Amygdala (tissue), 56 donors: ENCODE measurements at regions not wholly inside any gene's neighbourhood (a gene's known extent, or its start where the extent isn't known, plus 50 kb on each side); places are given as distances from the start of the nearest gene placed in this dataset.
"Not testable (repeated sequence)": the region's sequence is repeated elsewhere in the genome, so short reads cannot be mapped to it uniquely, and the experiment has no call there.

Experiments used
- DNase-seq, 56 donors: peaks; one replicate each; lab custom pipeline; 2025; lab: John Stamatoyannopoulos, UW

DNA sequence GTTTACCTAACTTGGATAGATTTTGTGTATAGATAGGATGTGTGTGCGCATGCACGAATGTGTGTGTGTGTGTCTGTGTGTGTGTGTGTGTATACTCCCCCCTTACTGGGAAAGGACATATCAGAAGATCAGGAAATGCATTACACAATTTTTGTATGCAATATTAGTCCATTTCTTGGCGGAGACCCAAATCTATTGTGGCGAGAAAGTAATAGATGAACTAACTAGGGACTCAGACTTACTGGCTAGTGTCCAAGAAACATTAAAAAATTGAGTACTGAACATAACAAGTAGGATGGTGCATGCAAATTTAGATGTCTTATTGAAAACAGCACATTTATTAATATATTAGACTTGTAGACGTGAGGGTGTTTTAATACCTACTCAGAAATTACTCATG, 1036.5 kb upstream of the FANCL start:
- no peak for DNase-seq

DNA sequence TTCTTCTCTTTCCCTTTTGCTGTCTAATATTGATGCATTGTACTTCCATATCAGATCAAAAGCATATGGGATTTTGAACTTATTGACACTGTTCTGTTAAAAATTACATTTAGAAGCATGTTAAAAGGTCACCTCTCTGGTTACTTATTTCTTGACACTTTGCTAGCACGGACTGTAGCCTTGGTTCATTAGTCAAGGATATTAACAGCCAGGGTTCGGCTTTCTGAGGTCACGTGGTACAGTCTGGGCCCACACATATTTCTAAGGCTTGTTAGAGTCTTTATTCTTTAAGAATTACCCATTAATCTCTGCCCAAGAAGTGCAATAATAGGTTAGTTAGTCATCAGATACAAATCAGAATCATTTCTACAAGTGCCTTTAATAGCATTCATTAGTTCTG, 1035.8 kb upstream of the FANCL start:
- no peak for DNase-seq

DNA sequence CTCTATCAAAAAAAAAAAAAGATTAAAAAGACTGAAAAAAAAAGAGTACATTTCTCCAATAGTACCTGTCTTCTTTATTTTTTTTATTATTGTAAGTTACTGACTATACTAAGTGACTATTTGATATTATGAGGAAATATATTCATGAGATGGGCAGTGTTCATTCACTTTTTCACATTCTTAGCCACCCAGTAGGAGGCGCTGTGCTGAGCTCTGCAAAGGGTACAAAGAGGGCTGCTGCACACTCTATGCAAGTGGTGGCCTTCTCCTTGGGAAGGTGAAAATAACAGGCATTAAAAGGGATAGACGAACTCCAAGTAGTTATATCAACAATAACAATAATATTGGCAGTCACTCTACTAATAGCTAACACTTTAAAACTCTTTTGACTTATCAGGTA, 1034.9 kb upstream of the FANCL start:
- no peak for DNase-seq

DNA sequence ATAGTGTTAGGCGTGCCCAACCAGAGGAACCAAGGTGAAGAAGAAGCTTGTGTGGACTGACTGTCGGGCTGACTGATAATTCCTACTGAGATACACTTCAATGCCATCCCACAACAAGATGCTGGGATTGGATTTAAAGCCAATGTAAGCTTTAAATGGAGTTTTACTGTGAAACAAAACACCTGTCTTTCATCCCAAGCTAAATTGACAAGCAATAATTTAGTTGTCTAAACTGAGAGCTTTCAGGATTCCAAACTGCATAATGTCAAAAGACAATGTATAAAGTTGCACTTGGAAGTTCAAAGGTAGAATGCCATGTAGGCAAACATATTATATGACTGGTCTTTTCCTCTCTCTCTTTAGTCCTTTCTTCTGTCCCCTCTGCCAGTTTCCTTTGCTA, 1025.3 kb upstream of the FANCL start:
- no peak for DNase-seq

DNA sequence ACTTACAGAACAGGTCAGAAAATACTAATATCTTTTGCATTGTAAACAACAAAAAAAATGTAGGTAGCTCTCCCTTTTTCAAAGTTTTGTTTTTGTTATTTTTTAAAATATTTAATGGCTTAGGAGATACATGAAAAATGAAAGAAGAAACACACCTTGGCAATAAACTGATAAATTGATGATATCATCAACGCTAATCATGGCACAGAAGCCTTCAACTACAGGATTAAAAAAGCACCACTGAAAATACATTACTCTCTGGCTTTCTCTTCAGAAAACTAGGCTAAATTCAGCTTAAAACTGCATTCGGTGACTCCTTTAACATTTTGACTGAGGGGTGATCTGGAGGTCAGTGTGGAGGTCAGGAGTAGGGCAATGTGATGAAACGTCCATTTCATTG, 1018.8 kb upstream of the FANCL start:
- DNase-seq, result no peak

DNA sequence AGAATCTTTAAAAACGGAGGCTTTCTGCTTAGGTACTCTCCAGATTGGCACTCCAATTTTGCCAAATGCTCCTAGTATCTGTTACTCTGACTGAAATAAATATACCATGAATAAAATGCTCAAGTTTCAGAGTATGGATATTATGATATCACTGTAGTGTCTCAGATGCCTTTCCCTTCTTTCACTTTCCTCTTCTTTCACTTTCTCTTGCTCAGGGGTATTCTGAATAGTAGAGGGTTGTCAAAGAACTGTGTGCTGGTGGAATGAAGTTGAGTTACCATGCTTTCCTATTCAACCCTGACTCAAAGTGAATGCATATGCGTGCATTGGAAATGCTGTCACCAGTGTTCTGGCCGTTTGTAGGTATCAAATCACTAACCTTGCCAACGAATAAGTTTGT, 1015.2 kb upstream of the FANCL start:
- no peak for DNase-seq

DNA sequence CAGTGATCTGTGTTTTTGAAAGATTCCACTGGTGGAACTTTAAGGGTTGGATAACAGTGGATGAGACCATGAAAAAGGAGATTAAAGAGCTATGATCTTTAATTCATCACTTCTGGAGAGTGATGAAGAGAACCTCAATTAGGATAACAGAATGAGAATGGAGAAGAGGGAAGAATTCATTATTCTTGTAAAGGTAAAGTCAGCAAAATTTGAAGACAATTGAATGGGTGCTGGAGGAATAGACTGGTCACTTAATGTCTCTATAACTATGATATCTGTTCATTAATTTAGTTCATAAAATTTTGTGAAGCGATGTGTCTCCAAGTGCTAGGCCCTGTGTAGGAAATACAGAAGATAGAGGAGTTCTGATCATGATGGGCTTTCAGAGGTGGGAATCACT, 1013.2 kb upstream of the FANCL start:
- no peak for DNase-seq

DNA sequence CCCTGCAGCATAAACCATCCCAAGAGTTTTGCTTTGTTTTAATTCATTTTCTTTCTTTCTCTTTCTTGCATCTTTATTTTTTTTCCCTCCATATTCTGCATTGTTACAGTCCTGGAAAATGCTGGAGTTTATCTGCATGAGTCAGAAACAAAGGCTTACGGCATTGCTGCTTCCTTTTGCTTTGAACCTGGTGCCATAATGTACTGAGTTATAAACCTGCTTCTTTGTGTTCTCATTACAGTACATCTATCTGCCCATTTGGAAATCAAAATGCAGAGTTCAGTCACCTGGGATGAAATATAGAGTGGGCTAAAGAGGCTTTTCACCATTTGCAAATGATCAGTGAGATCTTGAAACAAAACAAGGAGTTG, 1009.2 kb upstream of the FANCL start:
- DNase-seq, result no peak

DNA sequence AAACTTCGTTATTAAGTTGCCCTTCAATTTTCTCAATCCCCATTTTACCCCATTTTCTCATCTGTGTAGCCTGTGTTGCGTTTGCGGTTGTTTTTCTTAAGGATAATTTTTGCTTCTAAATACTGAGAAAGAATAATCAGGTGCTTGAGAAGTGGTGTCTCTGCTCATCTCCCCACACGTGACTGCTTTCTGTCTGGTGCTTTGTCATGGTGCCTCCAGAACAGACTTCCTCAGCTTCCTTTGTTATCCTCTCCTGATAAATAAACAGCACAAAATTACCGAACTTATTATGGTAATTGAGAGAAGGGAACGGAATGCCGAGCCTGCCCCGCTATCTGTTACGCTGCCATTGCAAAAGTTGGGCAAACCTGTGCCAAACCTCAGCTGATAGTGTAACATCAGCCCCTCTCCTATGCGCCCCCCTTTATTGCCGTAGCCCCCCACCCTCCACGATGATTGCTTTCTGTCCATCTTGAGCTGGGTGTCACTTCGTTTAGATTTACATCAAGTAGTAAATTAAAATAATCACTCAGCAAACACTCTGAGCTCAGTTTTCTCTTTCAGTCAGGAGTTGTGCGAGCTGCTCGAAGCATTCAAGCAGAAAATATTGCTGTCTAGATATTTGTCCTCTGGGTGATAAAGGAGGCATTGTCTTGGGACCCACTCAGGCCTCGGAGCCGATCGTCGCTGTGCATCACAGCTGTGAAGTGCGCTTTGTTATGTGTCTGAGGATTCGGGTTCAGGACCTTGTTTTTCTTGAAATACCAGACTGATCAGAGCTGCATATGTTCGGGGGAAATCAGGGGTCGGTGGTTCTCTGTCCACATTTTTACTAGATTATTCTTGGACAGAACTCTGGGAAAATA, 1008.5 kb upstream of the FANCL start:
- peak in 39 of 56 donors; percentile 1 to 61 (median 16) for DNase-seq

DNA sequence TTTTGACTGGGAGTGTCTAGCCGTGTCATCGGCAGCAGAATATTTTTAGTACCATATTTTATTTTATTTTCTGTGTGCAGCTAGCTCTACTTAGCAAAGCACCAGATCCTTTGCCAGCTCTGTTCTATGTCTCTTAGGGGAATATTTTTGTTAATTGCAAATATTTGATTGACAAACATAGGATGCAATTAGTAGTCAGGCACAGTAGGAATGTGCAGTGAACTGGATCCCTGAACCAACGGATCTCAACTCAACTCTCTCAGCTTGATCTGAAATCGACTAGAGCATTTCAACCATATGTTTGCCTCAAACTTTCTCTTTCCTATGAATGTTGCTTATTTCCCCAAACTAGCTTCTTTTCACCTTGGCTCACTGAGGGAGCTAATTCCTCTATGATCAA, 998.0 kb upstream of the FANCL start:
- no peak for DNase-seq

DNA sequence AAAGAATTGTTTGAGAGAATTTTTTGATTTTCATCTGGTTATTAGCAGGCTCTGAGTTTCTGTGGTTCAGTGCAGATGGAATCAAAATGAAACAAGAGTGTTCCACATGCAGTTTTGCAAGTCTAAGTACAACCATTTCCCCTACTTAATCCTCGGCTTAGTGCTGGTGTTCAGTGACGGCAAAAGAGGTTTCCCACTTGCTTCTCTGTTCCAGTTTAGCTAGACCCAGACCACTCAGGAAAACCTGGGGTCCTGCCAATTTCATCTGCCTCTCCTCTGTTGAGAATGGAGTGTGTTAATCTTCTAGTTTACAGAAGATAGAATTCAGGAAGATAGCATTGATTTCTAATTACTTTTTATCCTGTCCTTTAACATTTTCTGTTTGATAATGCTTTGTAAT, 996.2 kb upstream of the FANCL start:
- no peak for DNase-seq

DNA sequence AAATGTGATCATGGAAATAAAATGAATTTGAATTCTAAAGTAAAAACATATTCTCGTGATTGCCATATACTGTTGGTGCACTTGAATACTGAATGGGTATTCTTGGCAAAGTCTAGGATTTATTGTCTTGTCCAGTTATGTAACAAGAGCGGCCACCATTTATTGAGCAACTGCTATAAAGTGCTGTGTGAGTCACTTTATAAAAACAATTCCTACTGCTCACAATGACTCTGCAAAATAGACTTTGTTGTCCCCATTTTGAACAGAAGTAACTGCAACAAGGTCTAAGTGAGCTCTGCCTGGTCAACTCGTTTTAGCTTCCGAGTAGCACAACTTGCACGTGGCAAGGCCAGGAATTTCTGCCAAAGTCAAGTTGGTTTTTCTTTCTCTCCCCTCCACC, 995.6 kb upstream of the FANCL start:
- no peak for DNase-seq

DNA sequence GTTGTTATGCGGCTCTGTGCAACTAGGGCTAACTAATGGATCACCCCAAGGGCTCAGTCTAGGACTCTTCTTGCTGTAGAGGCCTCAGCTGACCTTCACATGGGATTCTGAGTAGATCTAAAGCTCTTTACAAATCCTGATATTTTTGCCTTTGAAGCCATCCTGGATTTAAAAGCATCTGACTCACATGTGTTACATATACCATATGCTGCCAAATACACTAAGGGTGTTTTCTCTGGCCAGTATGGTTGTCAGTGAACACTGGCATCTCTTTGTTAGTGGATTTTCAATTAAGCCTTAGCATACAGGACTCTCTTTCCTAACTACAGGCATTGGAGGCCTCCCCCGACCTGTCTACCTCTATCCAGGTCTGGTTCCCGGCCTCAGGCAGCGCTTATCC, 992.8 kb upstream of the FANCL start:
- peak in 1 of 56 donors; percentile 0 for DNase-seq

DNA sequence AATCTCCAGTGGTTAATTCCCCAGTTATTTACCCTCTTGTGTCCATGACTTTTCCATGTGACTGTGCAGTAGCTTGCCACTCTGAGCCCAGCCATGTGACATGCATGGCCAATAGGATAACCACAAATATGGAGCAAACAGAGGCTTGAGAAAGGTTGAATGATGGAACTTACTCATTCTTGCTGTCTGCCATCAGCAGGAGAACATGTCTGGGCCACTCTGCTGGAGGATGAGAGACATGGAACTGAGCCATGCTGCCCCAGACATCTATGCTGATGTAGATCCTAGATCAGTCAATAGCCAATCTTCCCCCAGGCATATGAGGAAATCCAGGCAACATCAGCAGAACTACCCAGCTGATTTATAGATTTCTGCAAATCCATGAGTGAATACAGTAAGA, 992.3 kb upstream of the FANCL start:
- no peak for DNase-seq

DNA sequence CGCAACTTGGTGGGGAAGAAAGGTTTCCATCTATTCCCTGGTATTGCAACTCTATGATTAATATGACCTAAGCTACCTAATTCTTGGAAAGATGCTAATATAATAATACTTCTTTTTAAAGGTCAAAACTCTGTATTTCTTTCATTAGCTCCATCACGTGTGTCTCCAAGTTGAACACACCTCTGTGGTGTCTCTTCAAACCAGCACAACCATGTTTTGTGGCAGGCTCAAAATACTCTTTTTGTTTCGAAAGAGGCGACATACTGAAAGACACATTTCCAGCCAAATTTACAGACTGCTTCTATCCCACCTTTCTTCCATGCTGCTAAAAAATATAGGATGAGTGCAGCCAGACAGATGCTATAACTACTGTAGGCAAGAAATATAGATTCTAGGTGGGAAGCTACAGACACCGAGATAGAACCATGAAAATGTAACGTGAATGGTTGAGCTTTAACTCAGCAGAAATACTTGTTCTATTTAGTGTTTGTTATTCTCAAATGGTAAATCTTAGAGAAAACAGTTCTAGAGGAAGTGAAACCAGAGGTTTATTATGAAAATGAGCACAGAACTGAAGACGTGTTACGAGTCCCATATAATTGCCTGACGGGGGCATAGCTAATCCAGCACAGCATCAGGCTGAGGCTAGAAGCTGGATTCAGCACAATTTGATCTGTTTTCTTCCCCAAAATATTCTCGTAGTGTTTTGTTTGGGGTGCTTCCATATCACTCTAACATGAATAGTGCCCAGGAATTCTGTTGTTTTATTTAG, 991.5 kb upstream of the FANCL start:
- DNase-seq, result no peak

DNA sequence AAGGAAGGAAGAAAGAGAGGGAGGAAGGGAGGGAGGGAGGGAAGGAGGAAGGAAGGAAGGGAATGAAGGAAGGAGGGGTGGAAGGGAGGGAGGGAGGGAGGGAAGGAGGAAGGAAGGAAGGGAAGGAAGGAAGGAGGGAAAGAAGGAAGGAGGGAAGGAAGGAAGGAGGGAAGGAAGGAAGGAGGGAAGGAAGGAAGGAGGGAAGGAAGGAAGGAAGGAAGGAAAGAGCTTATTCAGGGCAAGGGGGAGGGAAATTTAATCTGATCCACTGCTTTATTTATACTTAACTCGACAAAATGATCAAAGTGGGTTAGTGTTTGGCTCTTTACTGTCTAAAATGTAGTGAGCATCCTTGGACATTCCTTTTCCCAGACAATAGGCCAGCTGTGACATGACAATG, 985.2 kb upstream of the FANCL start:
- not testable (repeated sequence) for DNase-seq

DNA sequence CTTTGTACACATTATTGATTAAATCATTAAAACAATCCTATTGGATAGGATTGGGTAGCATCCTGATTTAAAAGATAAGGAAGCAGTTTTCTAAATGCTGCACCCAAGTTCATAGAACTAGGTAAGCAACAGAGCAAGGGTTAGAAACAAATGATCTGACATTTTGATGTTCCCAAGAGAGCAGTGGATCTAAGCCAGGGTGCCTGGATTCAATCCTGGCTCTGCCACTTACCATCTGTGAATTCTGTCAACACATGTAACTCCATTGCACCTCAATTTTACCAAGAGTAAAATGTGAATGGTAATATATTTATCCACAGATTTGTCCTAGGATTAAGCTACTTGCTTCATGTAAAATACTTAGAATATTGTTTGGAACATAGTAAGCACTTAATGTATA, 982.6 kb upstream of the FANCL start:
- DNase-seq, result no peak

DNA sequence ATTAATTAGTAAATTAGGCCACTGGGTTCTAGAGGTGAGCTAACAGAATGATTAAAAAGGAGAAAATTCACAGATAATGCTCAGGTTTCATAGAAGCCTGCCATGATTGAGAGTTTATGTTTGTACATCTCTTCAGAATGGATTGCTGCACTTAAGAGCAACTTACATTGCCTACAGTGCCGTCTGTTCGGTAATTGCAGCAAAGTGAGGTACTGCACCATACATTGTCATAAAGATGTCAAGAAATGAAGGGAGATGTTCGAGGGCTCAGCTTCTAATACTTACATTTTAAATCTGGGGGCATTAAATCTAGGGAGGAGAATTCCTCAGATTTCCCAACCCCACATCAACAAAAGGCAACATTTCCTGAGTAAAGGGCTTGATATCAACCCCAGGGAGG, 976.2 kb upstream of the FANCL start:
- DNase-seq, result no peak

DNA sequence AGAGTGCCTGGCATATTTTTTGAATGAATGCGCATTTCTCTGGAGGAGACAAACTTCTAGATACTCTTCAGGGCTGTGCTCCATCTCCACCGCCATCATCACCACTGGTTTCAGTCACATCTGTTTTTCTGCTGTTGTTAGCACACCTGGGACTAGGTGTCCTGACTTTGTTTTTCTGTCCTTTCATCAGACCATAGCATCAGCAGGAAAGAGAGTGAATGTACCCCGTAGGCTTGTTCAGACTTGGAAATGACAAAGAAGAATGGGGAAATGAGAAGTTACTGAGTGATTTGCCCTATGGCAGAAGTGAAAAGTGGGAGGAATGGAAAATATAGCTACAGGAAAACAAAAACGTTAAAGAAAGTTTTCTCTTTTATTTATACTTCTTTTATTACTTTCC, 965.2 kb upstream of the FANCL start:
- no peak for DNase-seq

DNA sequence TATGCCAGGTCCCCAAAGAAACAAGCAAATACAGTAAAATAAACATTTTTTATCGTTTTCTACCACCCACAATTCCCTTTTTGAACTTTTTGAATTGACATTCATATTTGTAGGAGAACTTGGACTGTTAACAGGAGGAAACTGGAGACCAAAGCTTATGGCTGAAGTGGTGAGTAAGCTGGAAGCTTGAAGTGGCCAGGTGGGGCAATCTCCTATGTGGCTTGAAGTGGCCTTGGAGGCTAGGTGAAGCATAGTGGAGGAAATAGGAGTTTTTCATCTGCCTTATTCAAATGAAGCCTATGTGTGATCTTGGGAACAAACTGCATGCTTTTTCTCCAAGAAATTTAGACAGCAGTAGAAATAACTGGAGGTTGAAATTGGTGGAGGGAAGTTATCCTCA, 962.9 kb upstream of the FANCL start:
- DNase-seq, result no peak

DNA sequence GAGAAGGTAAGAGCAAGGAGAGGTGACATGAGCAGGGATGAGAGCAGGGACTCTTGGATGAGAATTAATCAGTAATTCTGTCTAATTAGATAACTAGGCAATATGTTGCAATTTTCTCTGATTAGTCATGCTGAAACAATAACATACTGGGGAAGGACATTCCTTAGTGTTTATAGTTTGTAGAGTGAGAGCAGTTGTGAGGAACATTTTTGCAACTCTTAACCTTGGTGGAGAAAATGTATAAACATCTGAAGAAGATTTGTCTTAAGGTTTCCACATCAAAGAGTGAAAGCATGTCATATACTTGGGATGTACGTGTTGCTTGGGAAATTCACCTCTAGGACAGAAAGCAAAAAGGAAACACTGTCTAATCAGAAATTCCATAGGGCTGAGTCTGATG, 955.4 kb upstream of the FANCL start:
- DNase-seq, result no peak

DNA sequence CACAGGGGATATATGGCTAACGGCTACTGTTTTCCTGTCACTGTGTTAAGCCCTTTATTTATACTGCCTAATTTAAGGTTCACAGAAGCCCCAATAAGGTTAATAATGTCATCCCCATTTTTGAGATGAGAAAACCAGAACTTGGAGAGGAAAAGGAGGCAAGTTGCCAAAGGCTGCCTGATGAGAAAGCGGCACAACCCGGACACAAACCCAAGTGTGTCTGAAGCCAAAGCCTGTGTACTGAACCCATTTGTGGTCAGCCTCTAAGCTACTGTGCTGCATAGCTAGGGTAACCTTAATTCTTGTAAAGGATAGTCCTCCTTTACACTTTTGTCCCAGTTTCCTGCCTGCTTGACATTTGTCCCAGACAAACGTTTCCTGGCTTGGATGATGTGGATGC, 954.7 kb upstream of the FANCL start:
- DNase-seq, result no peak
